Stimulated activated CD4-positive, alpha-beta T cell treated with anti-CD3 and anti-CD28 coated beads, Interleukin-12 subunit alpha, Interleukin-12 subunit beta, amount 100 ng/mL, for 4 hours (primary cell): ENCODE measurements at regions not wholly inside any gene's neighbourhood (a gene's known extent, or its start where the extent isn't known, plus 50 kb on each side); places are given as distances from the start of the nearest gene placed in this dataset.

ENCODE experiments used
- DNase-seq: peaks from one replicate; pipeline ENCODE4 v3.0.0-alpha.2; 2020

DNA sequence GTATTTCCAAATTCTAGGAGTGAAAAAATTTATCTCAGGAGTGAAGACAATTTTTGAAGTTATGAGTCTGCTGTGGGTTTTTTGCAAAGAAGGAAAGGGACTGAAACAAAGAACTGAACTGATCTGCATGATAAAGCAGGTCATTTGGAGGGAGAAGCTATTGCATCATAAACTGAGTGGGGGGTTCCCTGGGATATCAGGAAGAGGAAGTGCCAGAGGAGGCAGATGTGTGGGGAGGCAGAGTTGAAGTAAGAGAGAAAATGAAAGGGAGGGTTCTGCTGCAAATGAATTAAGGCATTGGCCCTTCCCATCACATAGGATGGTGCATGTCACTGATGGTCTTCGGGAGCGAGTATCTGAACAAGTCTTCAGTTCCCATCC, 379.2 kb downstream of the VPS13C start:
- DNase-seq: no peak

- no peak for DNase-seq
Observed at GRCh38 chr15:61680260-61681037, 379.8 kb downstream of the VPS13C start.

DNA sequence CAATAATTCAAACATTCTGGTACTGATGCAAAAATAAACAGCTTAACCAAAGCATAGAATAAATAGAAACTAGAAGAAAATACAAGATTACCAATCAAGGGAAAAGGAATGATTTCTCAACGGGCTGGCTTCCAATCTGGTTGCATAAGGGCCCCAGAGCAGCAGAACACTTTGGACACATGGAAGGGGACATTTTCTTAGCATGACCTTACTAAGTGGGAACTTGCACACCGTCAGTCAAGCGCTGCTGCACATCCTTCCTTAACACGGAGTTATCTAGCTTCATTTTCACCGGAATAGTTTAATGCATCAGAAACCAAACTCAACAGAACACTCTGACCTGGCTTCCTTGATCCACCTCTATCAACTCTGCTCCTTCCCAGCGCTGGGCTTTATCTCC, 388.5 kb downstream of the VPS13C start:
- DNase-seq: no peak

DNA sequence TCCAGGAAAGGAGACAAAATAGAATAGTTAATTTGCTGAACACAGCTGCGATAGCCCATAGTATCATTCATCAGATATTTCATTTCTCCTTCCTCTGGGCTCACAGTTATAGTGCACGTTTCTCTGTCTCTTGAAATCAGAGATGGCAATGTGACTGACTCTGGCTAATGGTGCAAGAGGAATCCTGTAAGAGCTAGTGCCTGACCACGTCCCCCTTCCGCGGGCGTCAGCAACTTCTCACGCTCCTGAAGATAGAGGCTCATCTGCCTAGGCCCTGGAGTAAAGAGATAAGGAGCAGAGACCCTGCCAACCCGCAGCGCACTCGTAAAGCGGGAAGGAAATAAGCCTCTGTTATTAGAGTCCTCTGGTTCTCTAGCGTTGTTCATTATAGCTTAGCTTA, 391.8 kb downstream of the VPS13C start:
- DNase-seq: no peak

GRCh38 chr15:61661791-61662190, 398.5 kb downstream of the VPS13C start:
- no peak for DNase-seq

GRCh38 chr15:61660579-61660978, 399.7 kb downstream of the VPS13C start:
- no peak for DNase-seq

DNA sequence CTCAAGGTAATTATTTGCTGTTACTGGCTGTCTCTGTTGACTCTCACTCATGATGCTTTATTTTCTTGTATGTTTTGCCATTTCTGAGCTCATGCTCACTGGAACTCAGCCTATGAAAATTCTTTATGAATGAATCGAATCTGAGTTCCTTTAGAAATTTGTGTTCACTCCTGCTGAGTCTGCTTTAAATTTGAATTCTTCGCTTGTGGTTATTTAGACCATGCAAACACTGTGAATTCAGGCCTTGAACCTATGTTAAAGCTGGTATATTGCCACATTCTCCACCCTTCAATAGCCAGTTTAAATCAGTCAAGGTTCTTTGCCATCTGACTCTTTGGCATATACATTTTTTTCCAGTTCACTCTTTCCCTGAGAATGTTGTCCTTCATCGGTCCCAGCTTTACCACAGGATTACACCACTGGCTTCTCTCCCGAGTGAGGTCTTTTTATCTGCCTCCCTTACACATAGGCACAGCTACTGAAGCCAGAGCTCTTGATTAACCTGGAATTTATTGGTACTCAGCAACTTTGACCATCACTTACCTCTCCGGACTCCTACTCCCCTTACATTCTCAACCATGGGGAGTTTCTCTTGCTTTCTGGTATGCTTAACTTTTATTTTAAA, 400.6 kb downstream of the VPS13C start:
- no peak for DNase-seq

DNA sequence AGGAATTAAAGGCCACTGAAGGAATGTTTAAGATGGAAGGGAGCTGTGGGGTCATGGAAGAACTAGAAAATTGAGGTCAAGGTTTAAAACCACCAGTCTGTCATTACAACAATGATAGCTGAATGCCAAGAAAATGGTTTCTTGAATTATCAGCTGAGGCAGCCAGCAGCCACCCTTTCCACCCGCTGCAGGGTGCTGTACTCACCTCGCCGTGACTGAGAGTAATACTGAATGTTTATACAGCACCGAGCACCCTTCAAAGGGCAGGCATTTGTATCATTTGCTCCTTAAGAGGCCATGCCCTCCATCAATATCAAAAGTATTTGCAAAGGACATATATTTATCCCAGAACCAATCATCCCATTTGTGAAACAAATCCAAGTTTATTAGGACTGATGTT, 402.8 kb downstream of the VPS13C start:
- no peak for DNase-seq

- DNase-seq: no peak
Observed at GRCh38 chr15:61656391-61656790, 403.9 kb downstream of the VPS13C start.

DNA sequence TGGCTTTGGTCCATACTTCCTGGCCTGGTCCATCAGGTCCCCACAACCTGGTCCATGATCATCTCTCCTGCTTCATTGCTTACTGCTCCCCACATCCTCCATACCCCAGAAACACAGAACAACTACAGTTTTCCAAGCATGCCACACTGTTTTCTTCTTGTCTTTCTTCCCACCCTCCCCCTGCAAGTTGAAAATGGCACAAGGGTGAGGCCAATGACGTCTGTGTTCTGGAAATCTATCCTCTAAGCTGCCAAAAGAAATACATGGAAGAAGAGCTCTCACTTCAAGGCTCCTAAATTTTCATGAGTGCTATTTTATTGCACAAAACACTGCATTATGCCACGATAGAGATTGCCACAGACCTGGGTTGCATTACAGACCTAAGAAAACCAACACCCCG, 404.4 kb downstream of the VPS13C start:
- no peak for DNase-seq

DNA sequence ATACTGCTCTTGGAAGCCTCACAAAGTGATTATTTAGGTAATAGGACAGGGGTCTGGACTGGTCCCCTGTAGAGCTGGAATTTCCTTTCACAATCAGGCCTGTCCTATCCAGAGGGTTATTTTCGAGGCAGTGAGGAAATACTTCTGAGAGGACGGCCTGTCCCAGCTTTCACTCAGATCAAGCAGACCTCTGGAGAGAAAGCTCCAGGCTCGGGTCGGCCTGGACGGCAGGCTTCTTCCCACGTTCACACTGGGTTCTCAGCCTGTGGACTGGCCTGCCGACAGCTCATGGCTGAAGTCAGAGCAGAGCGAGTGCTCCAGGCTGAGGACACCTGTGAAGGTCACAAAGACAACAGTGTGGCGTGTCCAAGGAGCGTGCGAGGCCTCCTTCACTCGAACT, 405.3 kb downstream of the VPS13C start:
- no peak for DNase-seq

DNA sequence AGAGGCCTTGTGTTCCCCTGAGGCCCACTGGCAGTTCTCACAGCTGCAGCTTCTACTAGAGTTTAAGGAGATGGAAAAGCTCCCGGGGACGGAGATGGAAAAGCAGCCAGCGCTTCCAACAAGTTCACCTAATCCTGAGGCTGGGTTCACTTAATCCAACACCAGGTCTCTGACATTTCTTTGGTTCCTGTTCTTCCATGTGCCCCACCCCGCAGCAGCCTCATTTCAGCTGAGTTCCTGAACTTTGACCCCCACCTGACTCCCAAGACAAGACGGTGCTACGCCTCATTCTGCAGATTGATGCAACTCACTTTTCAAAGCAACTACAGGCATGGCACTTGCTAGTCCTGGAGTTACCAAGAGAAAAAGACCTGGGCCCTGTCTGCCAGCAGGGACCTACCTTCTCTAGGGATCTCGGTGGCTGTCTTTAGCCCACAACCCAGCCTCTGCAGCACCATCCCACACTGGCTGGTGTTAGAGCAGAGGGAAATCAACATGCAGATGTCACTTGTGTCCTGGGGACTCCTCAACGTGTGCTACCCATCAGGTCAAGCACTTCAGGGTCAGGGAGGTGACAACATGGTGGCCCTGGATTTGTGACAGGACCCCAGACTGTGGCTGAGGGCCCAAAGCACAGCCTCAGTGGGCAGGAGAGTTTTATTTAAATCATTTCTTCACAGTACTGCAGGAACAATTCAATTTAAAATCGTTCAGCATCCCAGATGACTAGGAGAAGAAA, 406.1 kb downstream of the VPS13C start:
- no peak for DNase-seq

DNA sequence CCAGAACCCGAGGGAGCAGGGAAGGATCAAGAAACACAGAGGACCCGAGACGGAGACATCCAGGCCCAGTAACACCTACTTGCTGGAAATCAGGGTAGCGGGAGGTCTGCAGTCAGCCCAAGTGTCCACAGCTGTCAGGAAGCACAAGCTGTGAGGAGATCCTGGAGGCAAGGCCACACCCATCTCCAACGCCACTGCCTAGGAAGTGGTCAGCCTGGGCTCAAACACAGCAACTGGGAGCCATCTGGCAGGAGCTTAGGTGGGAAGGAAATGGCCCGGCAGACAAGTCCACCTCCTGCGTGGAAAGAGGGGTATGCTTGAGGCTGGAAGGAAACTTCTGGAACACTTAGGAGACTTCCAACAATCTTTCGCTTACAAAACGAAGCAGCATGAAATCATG, 407.1 kb downstream of the VPS13C start:
- DNase-seq: no peak

DNA sequence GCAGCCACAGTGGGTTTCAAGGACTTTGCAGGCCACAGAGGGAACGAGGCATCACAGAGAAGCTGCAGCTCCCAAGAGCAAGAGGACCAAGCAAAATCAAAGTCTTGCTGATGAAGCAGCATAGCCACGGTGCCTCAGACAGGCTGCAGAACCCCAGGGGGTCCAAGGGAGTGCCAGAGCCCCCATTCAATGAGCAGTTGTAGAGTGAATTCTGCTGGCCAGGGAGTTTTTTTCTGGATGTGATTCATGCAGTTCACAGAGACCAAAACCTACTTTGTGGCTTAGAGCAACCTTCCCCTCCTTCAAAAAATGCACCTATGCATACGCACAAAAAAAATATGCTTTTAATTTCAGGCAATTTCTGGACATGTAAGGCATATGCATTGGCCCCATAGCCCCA, 409.0 kb downstream of the VPS13C start:
- DNase-seq: no peak

DNA sequence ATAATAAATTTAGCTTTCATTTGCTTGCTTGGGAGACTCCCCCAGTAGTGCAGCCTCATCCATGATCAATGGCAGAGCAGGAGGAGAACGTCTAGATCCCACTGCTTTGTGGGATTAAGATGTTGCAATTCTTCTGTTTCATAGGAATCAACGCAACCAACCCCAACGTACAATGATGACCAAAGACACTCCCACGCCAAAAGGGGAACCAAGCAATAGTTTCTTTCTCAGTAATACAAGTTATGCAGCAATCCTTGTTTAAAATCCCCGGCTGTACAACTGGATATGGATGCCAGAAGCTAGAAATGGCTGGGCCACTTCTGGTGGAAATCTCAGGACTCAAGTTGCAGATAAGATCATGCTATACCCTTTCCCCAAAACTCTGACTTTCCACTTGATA, 411.2 kb downstream of the VPS13C start:
- no peak for DNase-seq

DNA sequence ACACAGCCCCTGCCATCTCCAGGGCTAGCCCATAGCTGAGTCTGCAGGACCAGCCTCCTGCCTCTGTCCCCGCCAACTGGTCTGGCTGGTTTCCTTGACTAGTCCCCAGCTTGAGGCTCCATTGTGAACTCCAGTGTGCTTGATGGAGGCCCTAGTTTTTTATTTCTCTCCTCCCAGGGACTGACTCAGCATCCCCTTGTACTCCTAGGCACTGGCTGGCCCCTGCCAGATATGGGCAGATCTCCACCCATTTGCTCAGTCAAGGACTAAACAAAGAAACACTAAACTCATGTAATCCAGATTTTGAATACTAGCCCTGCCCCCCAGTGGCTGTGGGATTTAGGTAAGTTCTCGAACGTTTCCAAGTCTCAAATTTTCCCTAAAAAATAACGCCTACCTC, 415.4 kb upstream of the RORA start:
- DNase-seq: no peak

GRCh38 chr15:61641645-61642044, 412.5 kb upstream of the RORA start:
- DNase-seq: no peak

DNA sequence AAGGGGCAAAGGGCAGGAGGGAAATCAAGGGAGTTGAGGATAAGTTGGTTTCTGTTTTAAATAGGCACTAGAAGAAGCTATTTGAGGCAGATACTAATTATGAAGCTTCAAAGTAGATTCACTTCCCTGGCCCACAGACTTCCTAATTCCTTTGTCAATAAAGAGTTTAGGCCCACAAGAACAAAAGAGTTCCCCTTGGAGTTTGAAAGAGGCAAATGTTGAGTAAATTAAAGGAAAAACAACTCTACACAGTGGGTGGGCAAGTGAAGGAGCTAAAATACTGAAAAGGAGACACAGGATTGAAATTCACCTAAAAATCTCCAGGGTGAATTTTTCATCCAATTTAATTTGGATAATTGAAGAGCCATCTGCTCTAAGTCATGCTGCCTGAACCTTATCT, 411.7 kb upstream of the RORA start:
- DNase-seq: no peak

GRCh38 chr15:61639491-61639890, 410.4 kb upstream of the RORA start:
- DNase-seq: no peak

DNA sequence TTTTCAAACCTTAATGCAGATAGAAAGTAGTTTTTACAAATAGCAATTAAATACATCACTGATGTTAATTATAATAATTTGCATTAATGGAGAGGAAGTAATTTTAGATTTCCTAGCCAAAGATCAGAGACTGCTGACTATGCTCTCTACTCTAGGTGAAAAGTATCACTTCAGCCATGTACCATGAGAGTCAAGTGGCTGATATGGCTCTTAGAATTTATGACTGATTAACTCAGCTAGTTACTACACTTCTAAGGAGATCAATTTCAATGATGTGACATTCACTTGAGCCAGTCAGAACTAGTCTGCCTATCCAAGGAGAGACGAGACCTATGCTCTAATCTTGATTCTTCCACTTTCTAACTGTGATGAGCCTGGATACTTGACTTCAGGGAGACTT, 405.7 kb upstream of the RORA start:
- DNase-seq: no peak

- DNase-seq: no peak
Observed at GRCh38 chr15:61633951-61634350, 404.8 kb upstream of the RORA start.

DNA sequence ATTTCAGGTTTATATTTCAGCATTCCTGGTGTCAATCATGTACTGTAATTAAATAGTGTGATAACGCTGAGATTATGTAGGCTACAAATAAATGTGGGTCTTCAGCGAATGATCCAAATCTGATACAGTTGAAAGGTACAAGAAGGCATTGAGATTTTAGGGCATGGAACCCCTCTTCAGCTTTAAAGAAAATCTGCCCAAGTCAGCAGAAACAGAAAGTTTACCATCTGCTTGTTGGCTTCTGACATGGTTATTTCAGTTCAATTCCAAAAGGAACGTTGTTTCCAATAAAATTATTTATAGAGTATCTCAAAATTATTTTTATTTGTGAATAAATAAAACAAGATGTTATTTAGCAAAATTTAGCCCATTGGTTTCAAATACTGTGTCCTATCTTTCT, 400.2 kb upstream of the RORA start:
- DNase-seq: no peak

DNA sequence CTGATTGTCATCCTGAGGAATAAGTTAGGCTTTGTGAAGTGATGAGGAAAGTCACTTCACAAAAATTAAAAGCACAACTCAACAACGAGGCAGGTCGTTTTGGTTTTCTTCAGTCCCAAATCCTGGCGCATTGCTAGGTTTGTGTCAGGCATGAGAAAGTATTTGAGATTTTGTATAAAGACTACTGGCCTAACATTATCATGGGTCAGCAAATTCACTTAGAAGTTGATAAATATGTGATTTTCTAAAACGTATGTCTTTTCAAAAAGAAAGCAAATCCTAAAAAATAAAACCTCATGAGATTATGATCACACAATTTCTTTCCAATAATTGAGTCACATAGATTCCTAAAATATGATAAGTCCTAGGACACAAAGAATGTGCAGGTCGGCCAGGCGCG, 395.8 kb upstream of the RORA start:
- no peak for DNase-seq

- no peak for DNase-seq
Observed at GRCh38 chr15:61623746-61624145, 394.6 kb upstream of the RORA start.
